OCI-LY3 (cell line): ENCODE measurements at regions not wholly inside any gene's neighbourhood (a gene's known extent, or its start where the extent isn't known, plus 50 kb on each side); places are given as distances from the start of the nearest gene placed in this dataset.

Experiments
- CTCF ChIP-seq: fragments of 200-600, 300-600 bp; sonication (generic); IDR thresholded peaks from 2 replicates; pipeline ENCODE4 v1.5.1; 2014; ENCODE audit warnings: antibody characterized with exemption, low read length, low read depth
- EZH2phosphoT487 ChIP-seq: fragments of 200-600 bp; shearing (Covaris generic); IDR thresholded peaks from 2 replicates; pipeline ENCODE4 v1.6.1; 2018; ENCODE audit warnings: antibody characterized with exemption, mixed run types, low read depth

GRCh38 chr4:137025484-137026059 lies 506.7 kb downstream of the PCDH18 start:
- no peak for TF ChIP-seq CTCF
- TF ChIP-seq EZH2phosphoT487, result no peak
